ENCODE measurements at regions not wholly inside any gene's neighbourhood (a gene's known extent, or its start where the extent isn't known, plus 50 kb on each side); places are given as distances from the start of the nearest gene placed in this dataset.
A peak's percentile ranks its signal among the peaks of the same experiment; 100 is the strongest.

GRCh38 chr7:119711104-119711503 lies 561.9 kb upstream of the KCND2 start (continued):
- TF ChIP-seq STAT1 (conservative IDR thresholded peaks at IDR 0.05) = no peak
- no peak for TF ChIP-seq SMAD5 (IDR thresholded peaks at IDR 0.05; ENCODE audit: low read depth)
- peak; percentile 88 for TF ChIP-seq JUNB (IDR thresholded peaks at IDR 0.05)
- TF ChIP-seq PAX8 (IDR thresholded peaks at IDR 0.05) = no peak
- no peak for TF ChIP-seq EGR1 (IDR thresholded peaks at IDR 0.05; ENCODE audit: borderline replicate concordance in 1 of 2, low read depth in 2 of 2, low read length in 2 of 2)
- TF ChIP-seq CREB1 (IDR thresholded peaks at IDR 0.05; ENCODE audit: low read depth) = 0 out of 2 replicates have a peak, but pooled peaks have one; percentile 31
- TF ChIP-seq IRF4 (IDR thresholded peaks at IDR 0.05; ENCODE audit: low read depth, low read length) = peak; percentile 78
- TF ChIP-seq ZNF217 (IDR thresholded peaks at IDR 0.05) = peak; percentile 68; the same call in 1 of the 2 replicates
- no peak for TF ChIP-seq JUND (IDR thresholded peaks at IDR 0.05; ENCODE audit: low read depth, low read length)
- peak; percentile 45; the same call in 1 of the 2 replicates for TF ChIP-seq BMI1 (IDR thresholded peaks at IDR 0.05; ENCODE audit: borderline replicate concordance)
- TF ChIP-seq PAX5 (IDR thresholded peaks at IDR 0.05; ENCODE audit: borderline replicate concordance, low read depth, low read length) = no peak
- no peak for TF ChIP-seq ZNF207 (IDR thresholded peaks at IDR 0.05; ENCODE audit: borderline replicate concordance)
- TF ChIP-seq DPF2 (IDR thresholded peaks at IDR 0.05) = peak; percentile 55; the same call in 1 of the 2 replicates
- peak; percentile 51; the same call in 1 of the 2 replicates for TF ChIP-seq GABPA (IDR thresholded peaks at IDR 0.05; ENCODE audit: low read depth)
- no peak for TF ChIP-seq TARDBP (IDR thresholded peaks at IDR 0.05; ENCODE audit: borderline replicate concordance)

- H3K4me2 ChIP-seq (ENCODE audit: control insufficient read depth, insufficient read depth) = no peak overlapping the region
- no peak overlapping the region for H3K27ac ChIP-seq (ENCODE audit: control insufficient read depth, insufficient read depth)
- H3K4me3 ChIP-seq = no peak overlapping the region
- no peaks in the 10 kb centered on the region for H4K20me1 ChIP-seq (ENCODE audit: control insufficient read depth, insufficient read depth)
- no peak overlapping the region for H2AFZ ChIP-seq (ENCODE audit: control insufficient read depth, low read depth, low read length)
- in situ Hi-C loops (cut with MboI) = no loop called here
- H3K36me3 ChIP-seq (ENCODE audit: control insufficient read depth in 2 of 2, insufficient read depth in 2 of 2, low read length in 1 of 2) = no peaks in the 10 kb centered on the region
- H3K27me3 ChIP-seq (replicated peaks in 1 of 2; ENCODE audit: control insufficient read depth in 2 of 2, insufficient read depth in 2 of 2, low read length in 1 of 2) = no peaks in the 10 kb centered on the region
- no TSS peak for BruUV-seq (replicated peaks)
- ATAC-seq = no peak
- ChIA-PET SMC1A (ENCODE audit: uncharacterized antibody, unreplicated experiment) (no interaction called here), RAD21 (ENCODE audit: unreplicated experiment) (no interaction called here), POLR2A (no interaction called here), CTCF (no interaction called here)
- WGBS (ENCODE audit: insufficient coverage, insufficient replicate concordance, low lambda C conversion rate, missing lambda C conversion rate) = 21% methylated on average over 4 of the region's 4 CpGs
- no peaks in the 10 kb centered on the region for H3K9me3 ChIP-seq (replicated peaks; ENCODE audit: control insufficient read depth, insufficient read depth, low read length)
- no peak for DNase-seq (ENCODE audit: low read depth, low spot score)
- no peak for FAIRE-seq
- intact Hi-C loops (cut with micrococcal nuclease; ENCODE audit: unreplicated experiment) = no loop called here
- H3K9ac ChIP-seq (ENCODE audit: control insufficient read depth, insufficient read depth, low read length) = no peak overlapping the region
- no peaks in the 10 kb centered on the region for H3K79me2 ChIP-seq (ENCODE audit: control insufficient read depth, insufficient read depth, low read length)
- H3K4me1 ChIP-seq (ENCODE audit: control insufficient read depth, insufficient read depth, low read length) = no peaks in the 10 kb centered on the region
- TF ChIP-seq NKRF (conservative IDR thresholded peaks at IDR 0.05) = no peak
- TF ChIP-seq ZNF384 (IDR thresholded peaks at IDR 0.05; ENCODE audit: borderline replicate concordance, low read depth, low read length) = no peak
- TF ChIP-seq MEF2A (IDR thresholded peaks at IDR 0.05; ENCODE audit: insufficient read depth, low read depth, low read length) = no peak
- no peak for TF ChIP-seq BHLHE40 (IDR thresholded peaks at IDR 0.05; ENCODE audit: borderline replicate concordance in 1 of 2, low read depth in 2 of 2, low read length in 1 of 2)
- no peak for TF ChIP-seq CBX3 (IDR thresholded peaks at IDR 0.05; ENCODE audit: borderline replicate concordance, low read depth)
- no peak for TF ChIP-seq SREBF2 (IDR thresholded peaks at IDR 0.05; ENCODE audit: low read length)
- TF ChIP-seq BCL11A (IDR thresholded peaks at IDR 0.05; ENCODE audit: low read depth, low read length) = no peak
- no peak for TF ChIP-seq SUPT20H (IDR thresholded peaks at IDR 0.05; ENCODE audit: borderline replicate concordance, control insufficient read depth, low read depth, low read length)
Observed at GRCh38 chr7:119712886-119713462, 560.0 kb upstream of the KCND2 start.
